ENCODE measurements at regions not wholly inside any gene's neighbourhood (a gene's known extent, or its start where the extent isn't known, plus 50 kb on each side); places are given as distances from the start of the nearest gene placed in this dataset.
"Not testable (repeated sequence)": the region's sequence is repeated elsewhere in the genome, so short reads cannot be mapped to it uniquely, and the experiment has no call there.

- no peak for DNase-seq (ENCODE audit: extremely low read depth, insufficient read length)
- Histone ChIP-seq H3K36me3 (ENCODE audit: control insufficient read depth, insufficient read depth, low read length) (no peaks in the 10 kb centered on the region), H3K27me3 (replicated peaks; ENCODE audit: control insufficient read depth, insufficient read depth, low read length) (no peaks in the 10 kb centered on the region), H3K4me3 (replicated peaks; ENCODE audit: low read depth, low read length) (no peak overlapping the region)
- no peak for TF ChIP-seq CTCF (IDR thresholded peaks at IDR 0.05; ENCODE audit: insufficient read depth, low read length, poor library complexity, severe bottlenecking)
Measured at GRCh38 chr20:43830883-43831282, 83.8 kb upstream of the TOX2 start.

- DNase-seq (ENCODE audit: extremely low read depth, insufficient read length) = no peak
- H3K36me3 ChIP-seq (ENCODE audit: control insufficient read depth, insufficient read depth, low read length) = no peaks in the 10 kb centered on the region
- TF ChIP-seq CTCF (IDR thresholded peaks at IDR 0.05; ENCODE audit: insufficient read depth, low read length, poor library complexity, severe bottlenecking) = no peak
- no peaks in the 10 kb centered on the region for H3K27me3 ChIP-seq (replicated peaks; ENCODE audit: control insufficient read depth, insufficient read depth, low read length)
- H3K4me3 ChIP-seq (replicated peaks; ENCODE audit: low read depth, low read length) = no peak overlapping the region
Measured at GRCh38 chr20:43829951-43830690, 84.5 kb upstream of the TOX2 start.

GRCh38 chr20:43827940-43828562 lies 86.6 kb upstream of the TOX2 start:
- no peaks in the 10 kb centered on the region for H3K27me3 ChIP-seq (replicated peaks; ENCODE audit: control insufficient read depth, insufficient read depth, low read length)
- no peak for DNase-seq (ENCODE audit: extremely low read depth, insufficient read length)
- no peaks in the 10 kb centered on the region for H3K36me3 ChIP-seq (ENCODE audit: control insufficient read depth, insufficient read depth, low read length)
- no peak overlapping the region for H3K4me3 ChIP-seq (replicated peaks; ENCODE audit: low read depth, low read length)
- TF ChIP-seq CTCF (IDR thresholded peaks at IDR 0.05; ENCODE audit: insufficient read depth, low read length, poor library complexity, severe bottlenecking) = no peak

GRCh38 chr20:43826943-43827342 lies 87.7 kb upstream of the TOX2 start:
- not testable (repeated sequence) for DNase-seq (ENCODE audit: extremely low read depth, insufficient read length); H3K4me3 ChIP-seq (replicated peaks; ENCODE audit: low read depth, low read length); H3K36me3 ChIP-seq (ENCODE audit: control insufficient read depth, insufficient read depth, low read length); H3K27me3 ChIP-seq (replicated peaks; ENCODE audit: control insufficient read depth, insufficient read depth, low read length)

- TF ChIP-seq CTCF (IDR thresholded peaks at IDR 0.05; ENCODE audit: insufficient read depth, low read length, poor library complexity, severe bottlenecking) = no peak
- no peaks in the 10 kb centered on the region for H3K36me3 ChIP-seq (ENCODE audit: control insufficient read depth, insufficient read depth, low read length)
- no peak overlapping the region for H3K4me3 ChIP-seq (replicated peaks; ENCODE audit: low read depth, low read length)
- no peaks in the 10 kb centered on the region for H3K27me3 ChIP-seq (replicated peaks; ENCODE audit: control insufficient read depth, insufficient read depth, low read length)
- no peak for DNase-seq (ENCODE audit: extremely low read depth, insufficient read length)
Measured at GRCh38 chr20:43825581-43825980, 89.1 kb upstream of the TOX2 start.

GRCh38 chr20:43825051-43825402 lies 89.6 kb upstream of the TOX2 start:
- TF ChIP-seq CTCF (IDR thresholded peaks at IDR 0.05; ENCODE audit: insufficient read depth, low read length, poor library complexity, severe bottlenecking) = no peak
- Histone ChIP-seq H3K36me3 (ENCODE audit: control insufficient read depth, insufficient read depth, low read length) (no peaks in the 10 kb centered on the region), H3K4me3 (replicated peaks; ENCODE audit: low read depth, low read length) (no peak overlapping the region), H3K27me3 (replicated peaks; ENCODE audit: control insufficient read depth, insufficient read depth, low read length) (no peaks in the 10 kb centered on the region)
- DNase-seq (ENCODE audit: extremely low read depth, insufficient read length) = no peak

All from GM06990 (cell line).